ENCODE measurements at regions not wholly inside any gene's neighbourhood (a gene's known extent, or its start where the extent isn't known, plus 50 kb on each side); places are given as distances from the start of the nearest gene placed in this dataset.

DNA sequence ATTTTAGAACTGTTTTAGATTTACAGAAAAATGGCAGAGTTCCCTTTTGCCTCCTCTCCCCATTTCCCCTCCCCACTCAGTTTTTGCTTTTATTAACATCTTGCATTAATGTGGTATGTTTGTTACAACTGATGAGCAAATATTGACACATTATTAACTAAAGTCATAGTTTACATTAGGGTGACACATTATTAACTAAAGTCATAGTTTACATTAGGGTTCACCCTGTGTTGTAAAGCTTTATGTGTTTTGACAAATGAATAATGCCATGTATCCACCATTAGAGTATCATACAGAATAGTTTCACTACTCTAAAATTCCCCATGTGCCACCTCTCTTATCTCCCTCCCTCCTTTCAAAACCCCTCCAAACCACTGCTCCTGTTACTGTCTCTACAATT lies 262.5 kb downstream of the NPR3 start:
- TF ChIP-seq POLR2A (IDR thresholded peaks at IDR 0.05; ENCODE audit: low read depth, low read length) (no peak), TAF1 (IDR thresholded peaks at IDR 0.05; ENCODE audit: borderline replicate concordance, low read depth, low read length) (no peak)
